ENCODE measurements at regions not wholly inside any gene's neighbourhood (a gene's known extent, or its start where the extent isn't known, plus 50 kb on each side); places are given as distances from the start of the nearest gene placed in this dataset.
A peak's percentile ranks its signal among the peaks of the same experiment; 100 is the strongest.

GRCh38 chr1:94315552-94316116 lies 78.2 kb upstream of the ARHGAP29 start:
- TF ChIP-seq CTCF (conservative IDR thresholded peaks at IDR 0.05; ENCODE audit: control insufficient read depth, insufficient read depth, low read depth, low read length) = no peak
- H3K4me3 ChIP-seq (ENCODE audit: control insufficient read depth, low read depth, low read length) = no peak overlapping the region
- no peak for DNase-seq (ENCODE audit: low read depth)

- no peak overlapping the region for H3K4me3 ChIP-seq (ENCODE audit: control insufficient read depth, low read depth, low read length)
- no peak for TF ChIP-seq CTCF (conservative IDR thresholded peaks at IDR 0.05; ENCODE audit: control insufficient read depth, insufficient read depth, low read depth, low read length)
- DNase-seq (ENCODE audit: low read depth) = no peak
These were observed 77.0 kb upstream of the ARHGAP29 start for GRCh38 chr1:94314222-94314858.

DNA sequence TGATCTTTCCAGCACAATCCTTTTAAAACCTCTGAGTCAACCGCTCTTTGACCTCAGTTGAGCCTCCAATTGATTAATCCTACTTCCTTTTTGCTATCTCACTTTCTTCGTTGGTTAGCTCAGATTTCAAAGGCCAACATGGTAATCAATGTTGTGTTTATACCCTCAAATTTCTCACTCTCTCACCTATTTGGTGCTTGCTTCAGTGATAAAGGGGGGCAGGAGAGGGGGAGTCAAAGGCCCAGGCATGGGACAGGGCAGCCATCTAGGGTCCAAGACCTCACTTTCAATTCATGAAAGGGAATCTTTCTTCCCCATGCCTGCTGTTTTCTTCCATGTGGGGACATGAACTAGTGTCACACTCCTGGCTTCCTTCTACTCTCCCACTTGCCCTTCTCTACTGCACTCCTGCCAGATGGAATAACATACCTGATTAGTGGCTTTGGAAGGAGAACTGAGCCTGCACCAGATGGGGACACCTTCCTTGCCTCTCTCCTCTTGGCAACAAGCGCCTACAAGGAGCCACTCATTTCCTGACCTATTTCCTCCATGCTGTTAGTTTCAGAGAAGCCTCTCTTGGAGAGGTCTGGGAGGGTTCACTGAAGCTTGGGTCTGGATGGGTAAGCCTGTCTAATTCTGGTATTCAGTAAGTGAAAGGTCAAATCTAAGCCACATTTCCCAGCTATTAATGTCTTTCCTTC lies 73.3 kb upstream of the ARHGAP29 start:
- H3K4me3 ChIP-seq (ENCODE audit: control insufficient read depth, low read depth, low read length) = no peak overlapping the region
- DNase-seq (ENCODE audit: low read depth) = no peak
- no peak for TF ChIP-seq CTCF (conservative IDR thresholded peaks at IDR 0.05; ENCODE audit: control insufficient read depth, insufficient read depth, low read depth, low read length)

DNA sequence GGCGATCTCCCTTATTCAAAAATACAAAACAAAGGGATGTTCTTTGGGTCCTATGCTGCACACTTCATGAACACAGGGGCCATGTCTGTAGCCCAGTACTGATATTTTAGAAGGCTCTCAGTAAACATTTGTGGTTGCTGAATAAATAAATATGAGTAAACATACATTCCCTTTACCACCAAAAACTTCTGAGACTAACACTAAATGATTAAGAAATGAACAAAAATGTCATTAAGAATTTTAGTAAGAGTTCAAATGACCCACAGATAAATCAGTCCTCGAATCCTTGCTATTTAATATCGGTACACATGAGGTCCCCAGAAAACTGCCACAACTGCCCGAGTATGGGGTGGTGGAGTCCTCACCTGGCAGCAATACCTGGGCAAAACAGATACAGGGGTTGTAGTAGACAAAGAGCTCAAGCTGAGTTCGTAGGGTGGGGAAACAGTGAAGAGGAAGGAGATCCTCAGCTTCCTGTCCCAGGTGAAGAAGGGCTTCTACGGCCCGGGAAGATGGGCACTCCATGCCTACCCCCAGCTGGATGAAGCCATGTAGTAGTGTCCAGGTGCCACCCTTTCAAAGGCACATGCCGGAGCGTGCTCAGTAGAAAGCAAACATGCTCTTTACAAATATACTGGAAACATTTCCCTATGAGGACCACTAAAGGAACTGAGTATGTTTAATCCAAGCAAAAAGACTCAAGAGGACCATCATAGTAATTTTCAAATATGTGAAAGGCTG lies 72.6 kb upstream of the ARHGAP29 start:
- no peak overlapping the region for H3K4me3 ChIP-seq (ENCODE audit: control insufficient read depth, low read depth, low read length)
- DNase-seq (ENCODE audit: low read depth) = no peak
- no peak for TF ChIP-seq CTCF (conservative IDR thresholded peaks at IDR 0.05; ENCODE audit: control insufficient read depth, insufficient read depth, low read depth, low read length)

DNA sequence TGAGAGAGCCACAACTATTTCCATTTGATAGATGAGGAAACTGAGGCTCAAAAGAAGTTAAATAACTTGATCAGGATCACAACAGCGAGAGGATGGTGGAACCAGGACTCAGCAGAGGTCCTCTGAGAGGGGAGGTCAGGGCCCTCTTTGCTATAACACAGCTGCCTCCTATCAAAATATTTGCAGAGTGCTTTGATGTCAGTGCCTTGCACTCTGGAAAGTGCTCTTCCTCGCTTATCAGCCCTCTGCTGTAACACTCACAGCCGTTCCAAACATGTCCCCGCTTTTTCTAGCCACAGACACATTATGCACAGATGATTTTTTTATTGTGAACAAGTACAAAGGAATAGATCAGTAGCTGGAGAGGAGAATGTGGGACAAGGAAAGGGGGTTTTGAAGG lies 71.8 kb upstream of the ARHGAP29 start:
- H3K4me3 ChIP-seq (ENCODE audit: control insufficient read depth, low read depth, low read length) = no peak overlapping the region
- TF ChIP-seq CTCF (conservative IDR thresholded peaks at IDR 0.05; ENCODE audit: control insufficient read depth, insufficient read depth, low read depth, low read length) = no peak
- no peak for DNase-seq (ENCODE audit: low read depth)

- H3K4me3 ChIP-seq (ENCODE audit: control insufficient read depth, low read depth, low read length) = no peak overlapping the region
- peak; percentile 36 for DNase-seq (ENCODE audit: low read depth)
- no peak for TF ChIP-seq CTCF (conservative IDR thresholded peaks at IDR 0.05; ENCODE audit: control insufficient read depth, insufficient read depth, low read depth, low read length)
These were observed 69.1 kb upstream of the ARHGAP29 start for GRCh38 chr1:94306521-94306920.
